ENCODE measurements at regions not wholly inside any gene's neighbourhood (a gene's known extent, or its start where the extent isn't known, plus 50 kb on each side); places are given as distances from the start of the nearest gene placed in this dataset.

Small RNA genes lying in the stretch of these regions (small RNA-seq; reads per million reads assigned to genes)
- gene MIR3664 (0 to 1.0 (median 0.03) reads per million in 3 experiments), gene RF00019 (0 to 1.2 (median 0) reads per million in 3 experiments)
